Hepatocyte (in vitro differentiated cells): ENCODE measurements at regions not wholly inside any gene's neighbourhood (a gene's known extent, or its start where the extent isn't known, plus 50 kb on each side); places are given as distances from the start of the nearest gene placed in this dataset.

Experiments used
- CTCF ChIP-seq: fragments of 200-600 bp; sonication (generic); IDR thresholded peaks from 2 replicates; pipeline ENCODE4 v1.5.1; 2016; ENCODE audit warnings: antibody characterized with exemption, mild to moderate bottlenecking; ENCODE audit not compliant: poor library complexity
- EZH2 ChIP-seq: fragments of 200-600 bp; sonication (generic); IDR thresholded peaks from 2 replicates; pipeline ENCODE4 v1.6.1; 2016; ENCODE audit warnings: antibody characterized with exemption, mild to moderate bottlenecking, borderline replicate concordance

GRCh38 chr4:138669479-138670315 lies 345.9 kb upstream of the NOCT start:
- TF ChIP-seq CTCF = no peak
- no peak for TF ChIP-seq EZH2
